ENCODE measurements at regions not wholly inside any gene's neighbourhood (a gene's known extent, or its start where the extent isn't known, plus 50 kb on each side); places are given as distances from the start of the nearest gene placed in this dataset.

DNA sequence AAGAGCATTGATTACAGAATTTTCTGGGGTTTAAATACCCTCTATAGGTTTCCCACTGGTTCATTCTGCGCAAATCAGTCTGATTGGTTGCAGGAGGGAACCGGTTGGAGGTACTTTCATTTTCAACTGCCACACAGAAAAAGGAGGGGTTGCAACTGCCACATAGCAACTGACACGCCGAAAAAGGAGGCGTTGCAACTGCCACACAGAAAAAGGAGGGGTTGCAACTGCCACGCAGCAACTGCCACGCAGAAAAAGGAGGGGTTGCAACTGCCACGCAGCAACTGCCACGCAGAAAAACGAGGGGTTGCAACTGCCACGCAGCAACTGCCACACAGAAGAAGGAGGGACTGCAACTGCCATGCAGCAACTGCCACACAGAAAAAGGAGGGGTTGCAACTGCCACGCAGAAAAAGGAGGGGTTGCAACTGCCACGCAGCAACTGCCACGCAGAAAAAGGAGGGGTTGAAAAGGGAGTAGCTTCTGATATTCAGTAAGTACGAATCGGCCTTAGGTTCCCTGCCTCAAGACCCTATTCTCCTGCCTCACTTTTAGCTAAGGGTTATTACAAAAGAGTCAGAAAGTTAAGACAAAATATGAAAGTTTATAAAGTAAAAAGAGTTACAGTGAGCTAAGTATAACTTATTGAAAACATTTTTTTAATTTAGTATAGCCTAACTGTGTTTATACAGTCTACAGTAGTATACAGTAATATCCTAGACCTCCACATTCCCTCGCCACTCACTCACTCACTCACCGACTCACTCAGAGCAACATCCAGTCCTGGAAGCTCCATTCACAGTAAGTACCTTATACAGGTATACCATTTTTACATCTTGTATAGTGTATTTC lies 431.8 kb downstream of the KCTD8 start:
- TF ChIP-seq, protein P1, sequence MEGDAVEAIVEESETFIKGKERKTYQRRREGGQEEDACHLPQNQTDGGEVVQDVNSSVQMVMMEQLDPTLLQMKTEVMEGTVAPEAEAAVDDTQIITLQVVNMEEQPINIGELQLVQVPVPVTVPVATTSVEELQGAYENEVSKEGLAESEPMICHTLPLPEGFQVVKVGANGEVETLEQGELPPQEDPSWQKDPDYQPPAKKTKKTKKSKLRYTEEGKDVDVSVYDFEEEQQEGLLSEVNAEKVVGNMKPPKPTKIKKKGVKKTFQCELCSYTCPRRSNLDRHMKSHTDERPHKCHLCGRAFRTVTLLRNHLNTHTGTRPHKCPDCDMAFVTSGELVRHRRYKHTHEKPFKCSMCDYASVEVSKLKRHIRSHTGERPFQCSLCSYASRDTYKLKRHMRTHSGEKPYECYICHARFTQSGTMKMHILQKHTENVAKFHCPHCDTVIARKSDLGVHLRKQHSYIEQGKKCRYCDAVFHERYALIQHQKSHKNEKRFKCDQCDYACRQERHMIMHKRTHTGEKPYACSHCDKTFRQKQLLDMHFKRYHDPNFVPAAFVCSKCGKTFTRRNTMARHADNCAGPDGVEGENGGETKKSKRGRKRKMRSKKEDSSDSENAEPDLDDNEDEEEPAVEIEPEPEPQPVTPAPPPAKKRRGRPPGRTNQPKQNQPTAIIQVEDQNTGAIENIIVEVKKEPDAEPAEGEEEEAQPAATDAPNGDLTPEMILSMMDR (conservative IDR thresholded peaks at IDR 0.05), result no peak
- no peak for TF ChIP-seq ZFX (IDR thresholded peaks at IDR 0.05)
